ENCODE measurements at regions not wholly inside any gene's neighbourhood (a gene's known extent, or its start where the extent isn't known, plus 50 kb on each side); places are given as distances from the start of the nearest gene placed in this dataset.

DNA sequence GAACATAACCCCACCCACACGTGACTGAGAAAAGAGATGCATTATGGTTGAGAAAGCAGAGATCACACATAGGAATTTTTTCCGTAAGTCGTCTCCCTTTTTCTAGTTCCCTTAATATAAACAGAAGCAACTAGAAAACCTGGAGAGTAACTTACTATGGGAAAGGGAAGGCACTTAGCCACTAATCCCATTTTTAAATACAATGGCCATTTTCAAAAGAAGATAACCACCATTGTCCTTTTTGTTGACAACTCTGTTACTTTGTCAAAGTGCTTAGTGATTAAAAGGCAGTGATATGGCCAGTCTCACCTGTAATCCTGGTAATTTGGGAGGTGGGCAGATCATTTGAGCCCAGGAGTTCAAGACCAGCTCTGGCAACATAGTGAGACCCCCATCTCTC is 184.4 kb upstream of the UMPS start:
- Histone ChIP-seq H4K20me1 (ENCODE audit: insufficient read depth, low read length, poor library complexity, severe bottlenecking) (no peaks in the 10 kb centered on the region), H3K4me1 (ENCODE audit: insufficient read depth, low read length, poor library complexity, severe bottlenecking) (no peaks in the 10 kb centered on the region), H3K9me3 (ENCODE audit: insufficient read depth, low read depth, low read length) (no peaks in the 10 kb centered on the region), H3F3A (ENCODE audit: low read depth) (no peaks in the 10 kb centered on the region), H3K27me3 (ENCODE audit: insufficient read depth, low read length, poor library complexity, severe bottlenecking) (no peaks in the 10 kb centered on the region), H2AFZ (ENCODE audit: low read length) (no peak overlapping the region), H3K9ac (ENCODE audit: low read depth, low read length, poor library complexity, severe bottlenecking) (no peak overlapping the region), H3K9me2 (replicated peaks; ENCODE audit: low read depth, low read length) (no peaks in the 10 kb centered on the region), H3K36me3 (ENCODE audit: insufficient read depth, low read length) (no peaks in the 10 kb centered on the region), H3K79me2 (ENCODE audit: insufficient read depth, low read length) (no peaks in the 10 kb centered on the region), H3K4me2 (ENCODE audit: low read depth, low read length, poor library complexity, severe bottlenecking) (no peak overlapping the region), H3K4me3 (ENCODE audit: low read length, poor library complexity, severe bottlenecking) (no peak overlapping the region)
- TF ChIP-seq CTCF (conservative IDR thresholded peaks at IDR 0.05; ENCODE audit: low read length), result no peak

DNA sequence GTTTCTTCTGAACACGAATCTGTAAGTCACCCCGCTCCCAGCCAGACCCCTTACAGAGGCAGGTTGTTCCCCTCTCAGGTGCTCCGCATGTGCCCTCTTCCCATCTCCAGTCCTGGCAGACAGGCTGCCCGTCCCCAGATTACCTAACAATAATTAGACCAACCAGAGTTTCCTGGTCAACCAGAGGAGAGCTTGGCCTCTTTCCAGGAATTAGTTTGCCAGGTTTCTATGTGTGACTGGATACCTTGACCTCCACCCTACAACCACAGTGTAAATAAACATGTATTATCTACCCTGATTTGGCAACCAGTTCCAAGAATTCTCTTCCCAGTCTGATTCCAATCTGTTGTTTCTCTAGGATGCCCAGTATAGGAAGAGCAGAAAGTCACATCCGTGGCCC is 178.0 kb upstream of the UMPS start:
- Histone ChIP-seq H2AFZ (ENCODE audit: low read length) (no peak overlapping the region), H3K9ac (ENCODE audit: low read depth, low read length, poor library complexity, severe bottlenecking) (no peak overlapping the region), H3K36me3 (ENCODE audit: insufficient read depth, low read length) (no peaks in the 10 kb centered on the region), H3K9me2 (replicated peaks; ENCODE audit: low read depth, low read length) (no peaks in the 10 kb centered on the region), H3K9me3 (ENCODE audit: insufficient read depth, low read depth, low read length) (no peaks in the 10 kb centered on the region), H3K4me1 (ENCODE audit: insufficient read depth, low read length, poor library complexity, severe bottlenecking) (no peaks in the 10 kb centered on the region), H4K20me1 (ENCODE audit: insufficient read depth, low read length, poor library complexity, severe bottlenecking) (no peaks in the 10 kb centered on the region), H3K4me3 (ENCODE audit: low read length, poor library complexity, severe bottlenecking) (no peak overlapping the region), H3K27me3 (ENCODE audit: insufficient read depth, low read length, poor library complexity, severe bottlenecking) (no peaks in the 10 kb centered on the region), H3F3A (ENCODE audit: low read depth) (no peaks in the 10 kb centered on the region), H3K79me2 (ENCODE audit: insufficient read depth, low read length) (no peaks in the 10 kb centered on the region), H3K4me2 (ENCODE audit: low read depth, low read length, poor library complexity, severe bottlenecking) (no peak overlapping the region)
- no peak for TF ChIP-seq EZH2phosphoT487 (IDR thresholded peaks at IDR 0.05; ENCODE audit: borderline replicate concordance)
- TF ChIP-seq CTCF (conservative IDR thresholded peaks at IDR 0.05; ENCODE audit: low read length), result no peak

DNA sequence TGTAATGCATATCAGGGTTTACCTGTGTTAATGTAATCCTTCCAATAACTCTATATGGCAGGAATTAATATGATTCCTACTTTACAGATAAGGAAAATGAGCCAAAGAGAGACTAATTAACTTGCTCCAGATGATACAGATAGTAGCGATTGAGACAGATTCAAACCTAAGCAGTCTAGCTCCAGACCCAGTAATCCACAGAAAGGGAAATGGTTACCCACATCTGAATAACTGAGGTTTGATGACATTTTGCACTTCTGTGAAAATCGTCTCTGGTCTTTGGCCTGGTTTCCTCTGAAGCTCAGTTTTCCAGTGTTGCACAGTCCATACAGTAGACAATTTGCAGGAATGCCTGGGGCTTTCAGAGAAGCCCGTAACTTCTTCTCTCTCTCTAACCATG is 177.1 kb upstream of the UMPS start:
- H2AFZ ChIP-seq (ENCODE audit: low read length), result no peak overlapping the region
- no peaks in the 10 kb centered on the region for H3K79me2 ChIP-seq (ENCODE audit: insufficient read depth, low read length)
- H3K27me3 ChIP-seq (ENCODE audit: insufficient read depth, low read length, poor library complexity, severe bottlenecking), result no peaks in the 10 kb centered on the region
- no peak overlapping the region for H3K4me2 ChIP-seq (ENCODE audit: low read depth, low read length, poor library complexity, severe bottlenecking)
- H3K4me1 ChIP-seq (ENCODE audit: insufficient read depth, low read length, poor library complexity, severe bottlenecking), result no peaks in the 10 kb centered on the region
- no peaks in the 10 kb centered on the region for H3K36me3 ChIP-seq (ENCODE audit: insufficient read depth, low read length)
- TF ChIP-seq EZH2phosphoT487 (IDR thresholded peaks at IDR 0.05; ENCODE audit: borderline replicate concordance), result no peak
- TF ChIP-seq CTCF (conservative IDR thresholded peaks at IDR 0.05; ENCODE audit: low read length), result no peak
- no peaks in the 10 kb centered on the region for H3K9me2 ChIP-seq (replicated peaks; ENCODE audit: low read depth, low read length)
- no peak overlapping the region for H3K4me3 ChIP-seq (ENCODE audit: low read length, poor library complexity, severe bottlenecking)
- H3F3A ChIP-seq (ENCODE audit: low read depth), result no peaks in the 10 kb centered on the region
- no peak overlapping the region for H3K9ac ChIP-seq (ENCODE audit: low read depth, low read length, poor library complexity, severe bottlenecking)
- no peaks in the 10 kb centered on the region for H3K9me3 ChIP-seq (ENCODE audit: insufficient read depth, low read depth, low read length)
- no peaks in the 10 kb centered on the region for H4K20me1 ChIP-seq (ENCODE audit: insufficient read depth, low read length, poor library complexity, severe bottlenecking)

Measured in Loucy (cell line).